GM12873 (cell line): ENCODE measurements at regions not wholly inside any gene's neighbourhood (a gene's known extent, or its start where the extent isn't known, plus 50 kb on each side); places are given as distances from the start of the nearest gene placed in this dataset.

ENCODE experiments used
- CTCF ChIP-seq: IDR thresholded peaks from 2 replicates; pipeline ENCODE4 v1.5.1; 2012; ENCODE audit warnings: low read depth, mild to moderate bottlenecking, moderate library complexity, low read length, control low read depth; ENCODE audit not compliant: insufficient read depth; ENCODE audit errors: missing control alignments

DNA sequence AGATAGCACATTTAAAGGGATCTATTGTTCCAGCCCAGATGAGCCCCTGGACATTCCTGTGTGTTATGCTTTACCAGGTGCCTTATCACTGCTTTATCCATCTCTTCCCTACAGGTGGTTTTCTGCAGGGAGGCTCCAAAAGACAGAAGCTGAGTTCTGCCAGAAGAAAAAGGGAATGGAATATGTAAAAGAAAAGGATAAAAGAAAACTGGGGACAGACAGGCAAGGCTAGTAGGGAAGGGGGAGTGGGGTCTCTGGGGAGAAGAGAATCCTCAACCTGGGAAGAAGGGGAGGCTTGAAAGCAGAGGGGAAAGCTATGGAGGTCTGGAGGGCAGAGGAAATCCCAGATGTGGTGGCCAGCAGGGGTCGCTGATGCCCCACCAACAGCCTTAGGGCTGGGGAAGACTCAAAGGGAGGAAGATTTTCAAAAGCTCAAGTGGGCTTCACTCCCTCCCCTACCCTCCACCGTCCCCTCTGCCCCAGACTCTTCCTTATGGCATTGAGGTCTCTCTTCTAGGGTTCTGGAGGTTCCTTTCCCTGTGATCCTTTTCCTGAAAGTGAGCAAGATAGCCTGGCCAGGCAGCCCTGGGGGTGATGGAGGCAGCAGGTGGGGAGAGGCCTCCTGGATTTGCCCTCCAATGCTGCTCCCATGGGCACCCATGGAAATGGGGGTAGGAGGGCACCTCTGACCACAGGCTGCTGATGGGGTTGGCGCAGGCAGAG is 178.1 kb upstream of the PKDCC start:
- TF ChIP-seq CTCF, result peak; percentile 90

GRCh38 chr2:41870265-41870585 is 177.6 kb upstream of the PKDCC start:
- no peak for TF ChIP-seq CTCF

DNA sequence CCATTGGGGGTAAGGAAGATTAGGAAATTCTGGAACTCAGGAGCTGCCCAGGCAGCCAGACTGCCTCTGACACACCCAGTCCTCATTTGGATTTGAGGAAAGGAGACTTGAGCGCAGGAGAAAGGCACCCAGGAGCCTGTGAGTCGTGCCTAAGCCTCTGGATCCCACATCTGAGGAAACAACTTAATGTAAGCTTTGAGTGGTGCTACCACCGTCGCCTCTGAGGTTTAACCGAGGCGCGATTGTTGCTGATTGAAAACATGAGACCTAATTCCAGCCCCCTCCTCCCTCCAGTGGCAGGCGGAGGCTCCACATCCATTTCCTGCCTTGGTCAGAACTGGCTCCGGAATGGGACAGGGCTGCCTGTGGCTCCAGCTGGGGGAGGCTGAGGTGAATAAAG is 176.7 kb upstream of the PKDCC start:
- TF ChIP-seq CTCF, result no peak

- TF ChIP-seq CTCF, result no peak
Measured at GRCh38 chr2:41872646-41873045, 175.2 kb upstream of the PKDCC start.

DNA sequence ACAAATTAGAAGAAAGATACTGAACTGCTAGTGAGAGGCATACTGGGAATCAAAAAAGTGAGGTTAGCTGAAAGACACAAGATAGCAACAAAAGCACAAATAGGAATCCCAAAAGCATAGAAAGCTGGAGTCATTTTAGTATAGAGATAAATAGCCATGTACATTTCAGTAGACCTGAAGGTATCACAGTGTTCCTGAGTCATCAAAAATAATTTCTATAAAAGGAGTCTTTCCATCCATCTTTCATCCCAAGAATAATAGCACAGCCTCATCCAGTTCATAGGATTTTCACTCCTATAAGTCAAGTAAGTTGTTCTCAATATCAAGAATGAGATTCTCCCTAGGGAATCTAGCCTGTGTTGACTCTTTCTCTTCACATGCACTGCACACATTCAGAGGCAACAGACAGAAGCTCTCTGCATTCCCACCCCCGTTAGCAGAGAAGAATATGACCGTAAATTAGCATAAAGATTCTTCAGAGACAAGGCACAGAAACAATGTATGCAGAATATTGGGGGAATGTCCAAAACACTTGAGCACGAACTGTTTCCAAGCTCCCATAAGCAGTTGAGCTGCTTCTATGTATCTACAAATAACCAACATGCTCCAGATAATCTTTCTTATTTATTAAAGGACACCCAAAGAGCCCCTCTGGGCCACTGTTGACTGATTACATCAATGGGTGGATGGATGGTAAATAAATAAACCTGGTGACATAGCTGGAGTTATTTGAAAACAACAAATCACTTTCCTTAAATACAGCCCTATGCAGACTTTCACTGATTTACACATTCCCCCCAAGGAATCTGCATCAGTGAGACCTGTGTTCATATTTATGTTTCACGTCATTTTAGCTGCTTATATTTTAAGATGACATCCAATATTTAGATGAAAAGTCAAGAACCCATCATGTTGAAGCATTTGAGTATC is 174.5 kb upstream of the PKDCC start:
- TF ChIP-seq CTCF, result no peak

GRCh38 chr2:41877114-41877678 is 170.6 kb upstream of the PKDCC start:
- no peak for TF ChIP-seq CTCF

DNA sequence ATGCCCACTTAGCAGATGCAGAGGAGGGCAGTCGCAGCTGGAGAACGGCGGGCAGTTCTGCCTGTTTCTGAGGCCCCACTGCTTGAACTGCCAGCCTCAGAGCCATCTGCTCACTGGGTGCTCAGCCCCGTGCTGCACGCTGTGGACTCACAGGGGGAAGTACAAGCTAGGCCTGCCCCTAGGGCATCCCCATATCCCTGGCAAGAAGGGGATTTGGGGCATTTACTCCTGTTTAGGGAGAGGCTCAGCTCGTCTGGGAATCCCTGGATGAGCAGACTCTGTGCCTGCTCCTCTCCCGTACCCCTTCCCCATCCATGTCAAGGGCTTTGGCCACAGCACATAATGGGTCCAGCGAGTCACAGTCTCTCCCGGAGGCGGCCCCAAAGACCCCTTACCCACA is 169.8 kb upstream of the PKDCC start:
- no peak for TF ChIP-seq CTCF
